ENCODE measurements at regions not wholly inside any gene's neighbourhood (a gene's known extent, or its start where the extent isn't known, plus 50 kb on each side); places are given as distances from the start of the nearest gene placed in this dataset.

- no peaks in the 10 kb centered on the region for H3K36me3 Mint-ChIP-seq (ENCODE audit: low read depth)
- H3K4me1 Mint-ChIP-seq = no peaks in the 10 kb centered on the region
- H3K4me3 Mint-ChIP-seq = no peak overlapping the region
- DNase-seq = no peak
- no peak overlapping the region for H3K27ac Mint-ChIP-seq
- ATAC-seq = no peak
- H3K27me3 Mint-ChIP-seq = peaks cover 1% of the 10 kb centered on the region
- no peaks in the 10 kb centered on the region for H3K9me3 Mint-ChIP-seq
Observed at GRCh38 chr12:131367983-131368667, 342.8 kb upstream of the SFSWAP start.

- Mint-ChIP-seq H3K27me3 (peaks cover 1% of the 10 kb centered on the region), H3K4me1 (no peaks in the 10 kb centered on the region), H3K36me3 (ENCODE audit: low read depth) (no peaks in the 10 kb centered on the region), H3K4me3 (no peak overlapping the region), H3K9me3 (no peaks in the 10 kb centered on the region), H3K27ac (no peak overlapping the region)
- DNase-seq = no peak
- no peak for ATAC-seq
Observed at GRCh38 chr12:131368668-131369071, 342.2 kb upstream of the SFSWAP start.

GRCh38 chr12:131369094-131369845 is 341.6 kb upstream of the SFSWAP start:
- H3K27me3 Mint-ChIP-seq = peaks cover 1% of the 10 kb centered on the region
- no peaks in the 10 kb centered on the region for H3K9me3 Mint-ChIP-seq
- H3K36me3 Mint-ChIP-seq (ENCODE audit: low read depth) = no peaks in the 10 kb centered on the region
- ATAC-seq (no peak), DNase-seq (no peak)
- no peak overlapping the region for H3K4me3 Mint-ChIP-seq
- no peaks in the 10 kb centered on the region for H3K4me1 Mint-ChIP-seq
- H3K27ac Mint-ChIP-seq = no peak overlapping the region

- no peaks in the 10 kb centered on the region for H3K9me3 Mint-ChIP-seq
Observed at GRCh38 chr12:131370321-131370720, 340.6 kb upstream of the SFSWAP start.

GRCh38 chr12:131370791-131371347 is 340.0 kb upstream of the SFSWAP start:
- Mint-ChIP-seq H3K9me3 (no peaks in the 10 kb centered on the region), H3K4me1 (no peaks in the 10 kb centered on the region), H3K4me3 (no peak overlapping the region), H3K27ac (no peak overlapping the region), H3K36me3 (ENCODE audit: low read depth) (no peaks in the 10 kb centered on the region), H3K27me3 (no peaks in the 10 kb centered on the region)
- DNase-seq = no peak
- ATAC-seq = no peak

More at GRCh38 chr12:131370321-131370720, 340.6 kb upstream of the SFSWAP start:
- Mint-ChIP-seq H3K27me3 (no peaks in the 10 kb centered on the region), H3K4me1 (no peaks in the 10 kb centered on the region), H3K27ac (no peak overlapping the region), H3K4me3 (no peak overlapping the region), H3K36me3 (ENCODE audit: low read depth) (no peaks in the 10 kb centered on the region)
- ATAC-seq (no peak), DNase-seq (no peak)

GRCh38 chr12:131371401-131372170 is 339.3 kb upstream of the SFSWAP start:
- no peaks in the 10 kb centered on the region for H3K36me3 Mint-ChIP-seq (ENCODE audit: low read depth)
- ATAC-seq = no peak
- H3K4me1 Mint-ChIP-seq = no peaks in the 10 kb centered on the region
- no peaks in the 10 kb centered on the region for H3K9me3 Mint-ChIP-seq
- no peaks in the 10 kb centered on the region for H3K27me3 Mint-ChIP-seq
- no peak overlapping the region for H3K27ac Mint-ChIP-seq
- no peak overlapping the region for H3K4me3 Mint-ChIP-seq
- no peak for DNase-seq

- H3K36me3 Mint-ChIP-seq (ENCODE audit: low read depth) = no peaks in the 10 kb centered on the region
- no peaks in the 10 kb centered on the region for H3K27me3 Mint-ChIP-seq
- H3K4me3 Mint-ChIP-seq = no peak overlapping the region
- no peaks in the 10 kb centered on the region for H3K4me1 Mint-ChIP-seq
- H3K9me3 Mint-ChIP-seq = no peaks in the 10 kb centered on the region
- DNase-seq (no peak), ATAC-seq (no peak)
- no peak overlapping the region for H3K27ac Mint-ChIP-seq
Observed at GRCh38 chr12:131372171-131372475, 338.8 kb upstream of the SFSWAP start.

GRCh38 chr12:131372706-131373195 is 338.1 kb upstream of the SFSWAP start:
- DNase-seq (no peak), ATAC-seq (no peak)
- Mint-ChIP-seq H3K27ac (no peak overlapping the region), H3K4me1 (no peaks in the 10 kb centered on the region), H3K36me3 (ENCODE audit: low read depth) (no peaks in the 10 kb centered on the region), H3K4me3 (no peak overlapping the region), H3K27me3 (no peaks in the 10 kb centered on the region), H3K9me3 (no peaks in the 10 kb centered on the region)

GRCh38 chr12:131375261-131375971 is 335.5 kb upstream of the SFSWAP start:
- ATAC-seq (no peak), DNase-seq (no peak)
- no peaks in the 10 kb centered on the region for H3K9me3 Mint-ChIP-seq
- no peaks in the 10 kb centered on the region for H3K4me1 Mint-ChIP-seq
- no peaks in the 10 kb centered on the region for H3K36me3 Mint-ChIP-seq (ENCODE audit: low read depth)
- no peak overlapping the region for H3K27ac Mint-ChIP-seq
- no peak overlapping the region for H3K4me3 Mint-ChIP-seq
- H3K27me3 Mint-ChIP-seq = no peaks in the 10 kb centered on the region

- Mint-ChIP-seq H3K9me3 (no peaks in the 10 kb centered on the region), H3K36me3 (ENCODE audit: low read depth) (no peaks in the 10 kb centered on the region), H3K4me3 (no peak overlapping the region), H3K27me3 (no peaks in the 10 kb centered on the region), H3K4me1 (no peaks in the 10 kb centered on the region), H3K27ac (no peak overlapping the region)
- DNase-seq (no peak), ATAC-seq (no peak)
Observed at GRCh38 chr12:131375972-131376345, 334.9 kb upstream of the SFSWAP start.

GRCh38 chr12:131378176-131378842 is 332.6 kb upstream of the SFSWAP start:
- ATAC-seq = no peak
- Mint-ChIP-seq H3K27me3 (no peaks in the 10 kb centered on the region), H3K9me3 (no peaks in the 10 kb centered on the region), H3K4me1 (no peaks in the 10 kb centered on the region), H3K36me3 (ENCODE audit: low read depth) (no peaks in the 10 kb centered on the region), H3K4me3 (no peak overlapping the region), H3K27ac (no peak overlapping the region)
- no peak for DNase-seq

- no peaks in the 10 kb centered on the region for H3K9me3 Mint-ChIP-seq
- ATAC-seq (no peak), DNase-seq (no peak)
- H3K27me3 Mint-ChIP-seq = no peaks in the 10 kb centered on the region
- no peaks in the 10 kb centered on the region for H3K4me1 Mint-ChIP-seq
- no peak overlapping the region for H3K27ac Mint-ChIP-seq
- H3K36me3 Mint-ChIP-seq (ENCODE audit: low read depth) = no peaks in the 10 kb centered on the region
- no peak overlapping the region for H3K4me3 Mint-ChIP-seq
Observed at GRCh38 chr12:131378861-131379665, 331.8 kb upstream of the SFSWAP start.

GRCh38 chr12:131379738-131380137 is 331.2 kb upstream of the SFSWAP start:
- ATAC-seq (no peak), DNase-seq (no peak)
- H3K4me3 Mint-ChIP-seq = no peak overlapping the region
- no peak overlapping the region for H3K27ac Mint-ChIP-seq
- no peaks in the 10 kb centered on the region for H3K4me1 Mint-ChIP-seq
- H3K36me3 Mint-ChIP-seq (ENCODE audit: low read depth) = no peaks in the 10 kb centered on the region
- no peaks in the 10 kb centered on the region for H3K9me3 Mint-ChIP-seq
- H3K27me3 Mint-ChIP-seq = no peaks in the 10 kb centered on the region

All from activated naive CD8-positive, alpha-beta T cell treated with anti-CD3 and anti-CD28 coated beads, Interleukin-2, amount 50 U/mL, for 24 hours (primary cell).